ENCODE measurements at regions not wholly inside any gene's neighbourhood (a gene's known extent, or its start where the extent isn't known, plus 50 kb on each side); places are given as distances from the start of the nearest gene placed in this dataset.

GRCh38 chr4:52160859-52161258 lies 109.8 kb downstream of the SPATA18 start (continued):
- TF ChIP-seq STAT6 (CRISPR knock-in tag; IDR thresholded peaks at IDR 0.05) (no peak), RCOR1 (IDR thresholded peaks at IDR 0.05; ENCODE audit: borderline replicate concordance in 1 of 2, low read depth in 2 of 2, low read length in 2 of 2) (no peak), BHLHE40 (IDR thresholded peaks at IDR 0.05; ENCODE audit: low read length) (no peak), ARID3A (IDR thresholded peaks at IDR 0.05; ENCODE audit: borderline replicate concordance, low read depth, low read length) (no peak), NR3C1 (CRISPR knock-in tag; IDR thresholded peaks at IDR 0.05) (no peak), MXI1 (IDR thresholded peaks at IDR 0.05; ENCODE audit: low read depth, low read length) (no peak), TAF7 (tag; IDR thresholded peaks at IDR 0.05) (no peak), ZNF143 (CRISPR knock-in tag; IDR thresholded peaks at IDR 0.05) (no peak), SIN3A (IDR thresholded peaks at IDR 0.05; ENCODE audit: borderline replicate concordance in 2 of 2, control insufficient read depth in 1 of 2, low read depth in 2 of 2, low read length in 2 of 2) (no peak), TAF1 (IDR thresholded peaks at IDR 0.05; ENCODE audit: control insufficient read depth, extremely low read depth, insufficient read depth, low read length, severe bottlenecking) (no peak), PTRF (tag; IDR thresholded peaks at IDR 0.05) (no peak), NELFE (IDR thresholded peaks at IDR 0.05; ENCODE audit: insufficient read depth, insufficient read length) (no peak)
- TF ChIP-seq, protein P1, sequence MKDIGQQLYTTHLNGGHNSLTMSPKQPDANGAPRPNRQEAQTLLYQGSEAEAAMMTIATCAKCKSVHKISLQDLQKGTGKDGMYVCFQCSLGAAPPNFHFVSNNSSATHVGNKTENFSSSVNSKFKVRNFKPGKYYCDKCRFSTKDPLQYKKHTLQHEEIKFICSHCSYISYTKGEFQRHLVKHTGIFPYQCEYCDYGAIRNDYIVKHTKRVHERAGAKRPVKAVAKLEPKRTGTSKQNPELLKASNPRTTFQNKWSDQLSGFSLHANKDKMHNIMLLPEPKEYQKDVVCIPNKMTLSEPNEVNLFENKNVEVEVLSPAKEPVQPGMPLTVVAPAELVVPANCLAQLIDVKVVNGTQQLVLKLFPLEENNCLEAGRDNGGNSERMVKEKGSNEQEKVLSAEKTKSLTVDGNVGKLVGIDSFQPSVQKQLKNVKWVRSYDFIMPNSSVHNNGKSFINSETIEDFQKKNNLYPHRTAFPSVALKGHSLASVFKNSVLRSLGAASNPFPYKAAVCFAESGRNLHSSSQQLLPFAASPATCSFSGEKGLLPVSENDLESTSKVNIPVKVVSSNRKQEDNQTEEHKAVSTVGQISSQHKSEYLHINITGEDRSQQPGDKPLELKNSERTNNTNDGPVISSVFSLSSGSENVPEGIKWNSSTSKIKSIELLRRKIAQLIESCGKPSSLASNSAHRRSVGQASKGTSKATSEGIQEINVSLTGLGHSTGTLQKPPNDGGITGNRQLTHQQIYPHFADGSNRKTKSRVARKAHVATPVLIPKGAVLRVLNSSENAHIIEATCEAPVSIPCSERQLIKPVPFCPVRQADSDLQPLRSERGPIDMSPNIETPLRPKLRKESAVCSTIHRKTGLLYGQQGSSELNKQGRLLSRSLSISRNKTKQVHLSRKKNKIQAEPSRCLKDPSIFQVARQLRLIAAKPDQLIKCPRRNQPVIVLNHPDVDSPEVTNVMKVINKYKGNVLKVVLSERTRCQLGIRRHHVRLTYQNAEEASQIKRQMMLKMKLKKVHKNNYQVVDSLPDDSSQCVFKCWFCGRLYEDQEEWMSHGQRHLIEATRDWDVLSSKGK (CRISPR knock-in tag; IDR thresholded peaks at IDR 0.05): no peak
- TF ChIP-seq, protein P2, sequence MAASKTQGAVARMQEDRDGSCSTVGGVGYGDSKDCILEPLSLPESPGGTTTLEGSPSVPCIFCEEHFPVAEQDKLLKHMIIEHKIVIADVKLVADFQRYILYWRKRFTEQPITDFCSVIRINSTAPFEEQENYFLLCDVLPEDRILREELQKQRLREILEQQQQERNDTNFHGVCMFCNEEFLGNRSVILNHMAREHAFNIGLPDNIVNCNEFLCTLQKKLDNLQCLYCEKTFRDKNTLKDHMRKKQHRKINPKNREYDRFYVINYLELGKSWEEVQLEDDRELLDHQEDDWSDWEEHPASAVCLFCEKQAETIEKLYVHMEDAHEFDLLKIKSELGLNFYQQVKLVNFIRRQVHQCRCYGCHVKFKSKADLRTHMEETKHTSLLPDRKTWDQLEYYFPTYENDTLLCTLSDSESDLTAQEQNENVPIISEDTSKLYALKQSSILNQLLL (CRISPR knock-in tag; IDR thresholded peaks at IDR 0.05; ENCODE audit: borderline replicate concordance): no peak
